Muscle of back (tissue), 3 donors: ENCODE measurements at regions not wholly inside any gene's neighbourhood (a gene's known extent, or its start where the extent isn't known, plus 50 kb on each side); places are given as distances from the start of the nearest gene placed in this dataset.
"Not testable (repeated sequence)": the region's sequence is repeated elsewhere in the genome, so short reads cannot be mapped to it uniquely, and the experiment has no call there.

Experiments
- DNase-seq, 3 donors: peaks; one replicate each; pipeline versions ENCODE4 v3.0.0 to v3.0.0-alpha.2; 2013

- DNase-seq, result not testable (repeated sequence)
These were observed 1834.2 kb downstream of the FOXD4L5 start for GRCh38 chr9:63450836-63451235.

- not testable (repeated sequence) for DNase-seq
These were observed 1859.9 kb downstream of the FOXD4L5 start for GRCh38 chr9:63425123-63425522.

- DNase-seq, result not testable (repeated sequence)
These were observed 1894.1 kb downstream of the FOXD4L5 start for GRCh38 chr9:63390897-63391296.

- DNase-seq, result not testable (repeated sequence)
These were observed 1899.5 kb downstream of the FOXD4L5 start for GRCh38 chr9:63385479-63385878.

- not testable (repeated sequence) for DNase-seq
These were observed 1905.1 kb downstream of the FOXD4L5 start for GRCh38 chr9:63379864-63380263.

- not testable (repeated sequence) for DNase-seq
These were observed 1930.8 kb downstream of the FOXD4L5 start for GRCh38 chr9:63354219-63354618.

GRCh38 chr9:63347347-63347746 is 1937.7 kb downstream of the FOXD4L5 start:
- DNase-seq, result not testable (repeated sequence)

GRCh38 chr9:63346310-63347048 is 1938.5 kb downstream of the FOXD4L5 start:
- peak; percentile 19 to 40 (median 22) for DNase-seq

- DNase-seq, result not testable (repeated sequence)
These were observed 1940.6 kb downstream of the FOXD4L5 start for GRCh38 chr9:63344408-63344807.

- peak in 1 of 3 donors; percentile 11 for DNase-seq
These were observed 1942.5 kb downstream of the FOXD4L5 start for GRCh38 chr9:63342528-63342927.

- peak in 1 of 3 donors; percentile 2 for DNase-seq
These were observed 1947.0 kb downstream of the FOXD4L5 start for GRCh38 chr9:63337899-63338604.

- DNase-seq, result not testable (repeated sequence)
These were observed 1949.7 kb downstream of the FOXD4L5 start for GRCh38 chr9:63335286-63335685.

- DNase-seq, result not testable (repeated sequence)
These were observed 1950.8 kb downstream of the FOXD4L5 start for GRCh38 chr9:63334187-63334586.

- not testable (repeated sequence) for DNase-seq
These were observed 1951.9 kb downstream of the FOXD4L5 start for GRCh38 chr9:63333083-63333482.

GRCh38 chr9:63328313-63328712 is 1956.7 kb downstream of the FOXD4L5 start:
- not testable (repeated sequence) for DNase-seq

- not testable (repeated sequence) for DNase-seq
These were observed 1957.8 kb downstream of the FOXD4L5 start for GRCh38 chr9:63327211-63327610.

- DNase-seq, result not testable (repeated sequence)
These were observed 1958.3 kb downstream of the FOXD4L5 start for GRCh38 chr9:63326665-63327064.

- not testable (repeated sequence) for DNase-seq
These were observed 1959.3 kb downstream of the FOXD4L5 start for GRCh38 chr9:63325696-63326095.

GRCh38 chr9:63318093-63318492 is 1966.9 kb downstream of the FOXD4L5 start:
- not testable (repeated sequence) for DNase-seq

- not testable (repeated sequence) for DNase-seq
These were observed 1969.6 kb downstream of the FOXD4L5 start for GRCh38 chr9:63315387-63315786.

- DNase-seq, result not testable (repeated sequence)
These were observed 1988.2 kb downstream of the FOXD4L5 start for GRCh38 chr9:63296848-63297247.

GRCh38 chr9:63296366-63296765 is 1988.6 kb downstream of the FOXD4L5 start:
- not testable (repeated sequence) for DNase-seq

GRCh38 chr9:63289971-63290370 is 1995.0 kb downstream of the FOXD4L5 start:
- peak in 2 of 3 donors; percentile 2 for DNase-seq
